ENCODE measurements at regions not wholly inside any gene's neighbourhood (a gene's known extent, or its start where the extent isn't known, plus 50 kb on each side); places are given as distances from the start of the nearest gene placed in this dataset.

DNA sequence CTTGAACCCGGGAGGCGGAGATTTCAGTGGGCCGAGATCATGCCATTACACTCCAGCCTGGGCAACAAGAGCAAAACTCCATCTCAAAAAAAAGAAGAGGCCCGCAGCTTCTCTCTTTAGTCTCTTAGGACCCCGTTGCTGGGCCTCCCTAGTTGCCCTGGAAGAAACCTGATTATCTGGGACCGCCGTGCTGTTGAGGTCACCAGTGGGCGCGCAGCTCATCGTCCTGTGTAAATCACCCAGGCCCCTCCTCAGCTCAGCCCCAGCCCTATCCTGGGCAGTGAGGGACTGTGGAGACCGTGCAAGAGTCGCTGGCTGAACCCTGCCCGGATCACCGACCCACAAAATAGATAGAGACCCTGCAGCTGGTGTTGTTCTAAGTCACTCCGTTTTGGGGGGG lies 85.0 kb downstream of the UNCX start:
- TF ChIP-seq, protein P1, sequence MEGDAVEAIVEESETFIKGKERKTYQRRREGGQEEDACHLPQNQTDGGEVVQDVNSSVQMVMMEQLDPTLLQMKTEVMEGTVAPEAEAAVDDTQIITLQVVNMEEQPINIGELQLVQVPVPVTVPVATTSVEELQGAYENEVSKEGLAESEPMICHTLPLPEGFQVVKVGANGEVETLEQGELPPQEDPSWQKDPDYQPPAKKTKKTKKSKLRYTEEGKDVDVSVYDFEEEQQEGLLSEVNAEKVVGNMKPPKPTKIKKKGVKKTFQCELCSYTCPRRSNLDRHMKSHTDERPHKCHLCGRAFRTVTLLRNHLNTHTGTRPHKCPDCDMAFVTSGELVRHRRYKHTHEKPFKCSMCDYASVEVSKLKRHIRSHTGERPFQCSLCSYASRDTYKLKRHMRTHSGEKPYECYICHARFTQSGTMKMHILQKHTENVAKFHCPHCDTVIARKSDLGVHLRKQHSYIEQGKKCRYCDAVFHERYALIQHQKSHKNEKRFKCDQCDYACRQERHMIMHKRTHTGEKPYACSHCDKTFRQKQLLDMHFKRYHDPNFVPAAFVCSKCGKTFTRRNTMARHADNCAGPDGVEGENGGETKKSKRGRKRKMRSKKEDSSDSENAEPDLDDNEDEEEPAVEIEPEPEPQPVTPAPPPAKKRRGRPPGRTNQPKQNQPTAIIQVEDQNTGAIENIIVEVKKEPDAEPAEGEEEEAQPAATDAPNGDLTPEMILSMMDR (IDR thresholded peaks at IDR 0.05; ENCODE audit: borderline replicate concordance, extremely low read depth, low read length, poor library complexity, severe bottlenecking): no peak
- no peak for TF ChIP-seq EZH2 (IDR thresholded peaks at IDR 0.05; ENCODE audit: borderline replicate concordance, low read depth, low read length, severe bottlenecking)

Measured in DND-41 (cell line).